HFFc6 (cell line): ENCODE measurements at regions not wholly inside any gene's neighbourhood (a gene's known extent, or its start where the extent isn't known, plus 50 kb on each side); places are given as distances from the start of the nearest gene placed in this dataset.

Source experiments
- DNase-seq: peaks from one replicate; pipeline ENCODE4 v3.0.0-alpha.2; 2018
- H3K27ac Mint-ChIP-seq: 2 replicates; pipeline ENCODE4 v1.8.0; 2020; ENCODE audit warnings: mild to moderate bottlenecking, mixed read lengths
- H3K27me3 Mint-ChIP-seq: 2 replicates; pipeline ENCODE4 v1.8.0; 2021; ENCODE audit warnings: mild to moderate bottlenecking, moderate library complexity, mixed read lengths; ENCODE audit not compliant: insufficient read depth
- H3K36me3 Mint-ChIP-seq: 2 replicates; pipeline ENCODE4 v1.8.0; 2021; ENCODE audit warnings: low read depth, mixed read lengths
- H3K4me1 Mint-ChIP-seq: 2 replicates; pipeline ENCODE4 v1.8.0; 2020; ENCODE audit warnings: low read depth, mixed read lengths
- H3K4me3 Mint-ChIP-seq: 2 replicates; pipeline ENCODE4 v1.8.0; 2020; ENCODE audit warnings: mild to moderate bottlenecking, moderate library complexity, mixed read lengths
- H3K9me3 Mint-ChIP-seq: 2 replicates; pipeline ENCODE4 v1.8.0; 2020; ENCODE audit warnings: mild to moderate bottlenecking, mixed read lengths
- TF ChIP-seq, protein P1 (sequence below): fragments of 200-600 bp; sonication (generic); IDR thresholded peaks from 2 replicates; pipeline ENCODE4 v1.5.0; 2021; ENCODE audit warnings: antibody characterized with exemption, mild to moderate bottlenecking

DNA sequence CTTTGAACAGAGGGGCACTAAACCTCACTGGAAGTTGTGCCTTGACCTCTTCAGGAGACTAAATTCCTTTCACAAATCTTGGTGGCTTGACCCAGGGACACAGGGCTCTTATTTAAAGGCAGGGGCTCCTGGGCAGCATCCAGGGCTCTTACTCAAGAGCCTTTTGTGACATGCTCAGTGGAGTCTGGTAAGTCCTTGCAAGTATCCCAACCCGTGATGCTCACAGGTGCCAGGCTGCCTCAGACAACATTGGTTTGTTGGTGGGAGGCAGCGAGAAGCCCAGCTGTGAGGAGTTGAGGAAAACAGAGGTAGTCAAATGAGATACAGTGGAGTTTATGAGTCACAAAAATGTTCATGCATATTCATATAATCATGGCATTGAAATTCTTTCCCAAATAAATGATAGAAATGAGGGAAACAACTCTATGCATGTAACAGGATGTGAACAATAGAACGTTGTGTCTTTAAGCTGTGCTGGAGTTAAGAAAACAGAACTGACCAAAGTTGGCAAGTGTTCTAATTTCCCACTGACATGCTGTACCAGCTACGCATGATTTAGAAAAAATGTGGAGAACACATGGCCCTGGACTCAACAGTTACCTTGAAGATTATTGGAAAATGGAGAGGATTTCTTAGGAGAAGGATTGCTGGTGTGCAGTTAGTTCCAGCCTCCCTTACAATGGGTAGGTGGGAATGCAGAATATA, 654.5 kb upstream of the COBL start:
- no peak for DNase-seq
- no peak overlapping the region for H3K27ac Mint-ChIP-seq

DNA sequence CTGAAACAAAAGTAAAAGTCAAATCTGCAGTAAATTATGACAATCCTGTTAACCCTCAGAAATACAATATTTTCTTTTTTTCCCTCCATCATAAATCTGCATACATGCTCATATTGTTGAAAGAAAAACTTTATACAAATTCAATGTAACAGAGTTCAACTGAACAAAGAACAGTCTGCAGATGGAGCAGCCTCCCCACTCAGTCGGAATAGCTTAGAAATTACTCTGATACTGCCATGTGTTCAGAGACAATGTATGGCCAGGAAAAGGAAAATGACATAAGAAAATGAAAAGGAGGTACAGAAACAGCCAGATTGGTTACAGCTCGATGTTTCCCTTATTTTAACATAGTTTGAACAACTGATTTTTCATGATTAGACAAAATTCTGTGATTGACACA, 651.9 kb upstream of the COBL start:
- Mint-ChIP-seq H3K4me1 (no peaks in the 10 kb centered on the region), H3K27me3 (no peaks in the 10 kb centered on the region; the same call in 1 of the 2 replicates), H3K9me3 (peaks cover 36% of the 10 kb centered on the region), H3K4me3 (no peak overlapping the region), H3K36me3 (peaks cover 4% of the 10 kb centered on the region; the same call in 1 of the 2 replicates), H3K27ac (no peak overlapping the region)
- DNase-seq = no peak
- TF ChIP-seq, protein P1, sequence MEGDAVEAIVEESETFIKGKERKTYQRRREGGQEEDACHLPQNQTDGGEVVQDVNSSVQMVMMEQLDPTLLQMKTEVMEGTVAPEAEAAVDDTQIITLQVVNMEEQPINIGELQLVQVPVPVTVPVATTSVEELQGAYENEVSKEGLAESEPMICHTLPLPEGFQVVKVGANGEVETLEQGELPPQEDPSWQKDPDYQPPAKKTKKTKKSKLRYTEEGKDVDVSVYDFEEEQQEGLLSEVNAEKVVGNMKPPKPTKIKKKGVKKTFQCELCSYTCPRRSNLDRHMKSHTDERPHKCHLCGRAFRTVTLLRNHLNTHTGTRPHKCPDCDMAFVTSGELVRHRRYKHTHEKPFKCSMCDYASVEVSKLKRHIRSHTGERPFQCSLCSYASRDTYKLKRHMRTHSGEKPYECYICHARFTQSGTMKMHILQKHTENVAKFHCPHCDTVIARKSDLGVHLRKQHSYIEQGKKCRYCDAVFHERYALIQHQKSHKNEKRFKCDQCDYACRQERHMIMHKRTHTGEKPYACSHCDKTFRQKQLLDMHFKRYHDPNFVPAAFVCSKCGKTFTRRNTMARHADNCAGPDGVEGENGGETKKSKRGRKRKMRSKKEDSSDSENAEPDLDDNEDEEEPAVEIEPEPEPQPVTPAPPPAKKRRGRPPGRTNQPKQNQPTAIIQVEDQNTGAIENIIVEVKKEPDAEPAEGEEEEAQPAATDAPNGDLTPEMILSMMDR = no peak

More for the DNA sequence above, 654.5 kb upstream of the COBL start:
- Mint-ChIP-seq H3K27me3 (no peaks in the 10 kb centered on the region; the same call in 1 of the 2 replicates), H3K36me3 (peaks cover 4% of the 10 kb centered on the region; the same call in 1 of the 2 replicates), H3K4me1 (no peaks in the 10 kb centered on the region), H3K4me3 (no peak overlapping the region), H3K9me3 (peaks cover 48% of the 10 kb centered on the region)
- TF ChIP-seq, protein P1 = no peak

DNA sequence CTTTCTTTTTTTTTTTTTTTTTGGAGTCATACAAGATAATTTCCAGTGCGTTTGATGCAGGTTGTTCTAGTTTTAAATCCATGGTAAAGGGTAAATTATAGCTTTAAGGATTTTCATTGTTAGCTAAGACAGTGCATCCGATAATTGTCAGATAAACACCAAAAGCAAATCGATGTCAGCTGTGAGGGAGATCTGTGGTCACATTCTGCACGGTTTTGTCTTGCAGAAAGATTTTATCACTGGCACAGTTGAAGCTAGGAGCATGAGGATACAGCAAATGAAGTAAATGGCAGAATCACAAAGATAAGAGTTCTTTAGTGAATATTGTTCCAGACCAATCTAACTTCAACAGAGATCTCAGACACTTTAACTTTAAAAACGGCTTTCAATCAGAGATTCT, 648.8 kb upstream of the COBL start:
- no peaks in the 10 kb centered on the region for H3K27me3 Mint-ChIP-seq
- H3K4me3 Mint-ChIP-seq = no peak overlapping the region
- peaks cover 4% of the 10 kb centered on the region; the same call in 1 of the 2 replicates for H3K36me3 Mint-ChIP-seq
- no peak for DNase-seq
- peaks cover 34% of the 10 kb centered on the region for H3K9me3 Mint-ChIP-seq
- TF ChIP-seq, protein P1 = no peak
- H3K27ac Mint-ChIP-seq = no peak overlapping the region
- no peaks in the 10 kb centered on the region for H3K4me1 Mint-ChIP-seq

DNA sequence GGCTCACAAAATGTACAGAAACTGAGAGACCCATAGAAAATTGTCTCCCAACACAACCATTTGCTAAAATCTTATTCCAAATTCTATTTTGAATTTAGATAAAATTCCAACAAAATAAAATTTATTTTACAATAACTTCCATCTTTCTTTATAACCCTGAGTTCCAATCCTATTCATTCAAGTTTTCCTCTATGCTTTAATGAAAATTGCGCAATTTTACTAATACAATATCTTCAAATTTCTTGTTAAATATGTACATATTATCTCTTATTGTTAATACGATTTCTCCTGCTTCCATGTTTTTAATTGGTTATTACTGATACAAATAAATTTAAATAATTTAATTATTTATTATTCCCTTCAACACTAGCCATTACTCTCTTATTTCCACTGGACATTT, 645.2 kb upstream of the COBL start:
- Mint-ChIP-seq H3K27ac (no peak overlapping the region), H3K36me3 (no peaks in the 10 kb centered on the region), H3K27me3 (no peaks in the 10 kb centered on the region), H3K9me3 (peaks cover 34% of the 10 kb centered on the region), H3K4me3 (no peak overlapping the region), H3K4me1 (no peaks in the 10 kb centered on the region)
- TF ChIP-seq, protein P1 = no peak
- no peak for DNase-seq

DNA sequence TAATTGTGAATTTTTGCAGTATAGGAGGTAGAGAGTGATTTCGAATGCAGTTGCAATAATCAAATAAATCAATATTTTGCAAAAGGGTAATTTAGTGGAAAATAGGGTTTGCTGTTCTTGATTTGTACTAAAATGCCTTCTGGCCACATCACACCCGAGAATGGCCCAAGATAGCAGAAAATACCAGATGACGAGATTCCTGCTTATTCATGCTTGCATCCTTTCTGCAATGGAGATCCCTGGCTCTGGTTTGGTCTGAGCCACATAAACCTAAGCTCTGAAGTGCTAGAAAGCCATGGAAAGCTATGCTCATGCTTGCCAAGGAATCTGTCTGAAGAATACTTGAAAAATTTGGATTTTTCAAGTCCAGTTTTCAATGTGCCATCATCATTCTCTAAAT, 634.2 kb upstream of the COBL start:
- DNase-seq = no peak
- H3K27ac Mint-ChIP-seq = no peak overlapping the region
- no peaks in the 10 kb centered on the region for H3K36me3 Mint-ChIP-seq

More for the DNA sequence above, 634.2 kb upstream of the COBL start:
- no peaks in the 10 kb centered on the region; the same call in 1 of the 2 replicates for H3K27me3 Mint-ChIP-seq
- TF ChIP-seq, protein P1 = no peak
- H3K4me3 Mint-ChIP-seq = no peak overlapping the region
- no peaks in the 10 kb centered on the region for H3K4me1 Mint-ChIP-seq
- peaks cover 21% of the 10 kb centered on the region for H3K9me3 Mint-ChIP-seq
